Stromal cell of bone marrow (primary cell): ENCODE measurements at regions not wholly inside any gene's neighbourhood (a gene's known extent, or its start where the extent isn't known, plus 50 kb on each side); places are given as distances from the start of the nearest gene placed in this dataset.
"Not testable (repeated sequence)": the region's sequence is repeated elsewhere in the genome, so short reads cannot be mapped to it uniquely, and the experiment has no call there.

Experiments used
- DNase-seq: peaks from one replicate; pipeline ENCODE4 v3.0.0-alpha.2; 2012; ENCODE audit warnings: low read depth

GRCh38 chr13:84139561-84140158 is 257.4 kb upstream of the SLITRK1 start:
- DNase-seq = no peak

- DNase-seq = no peak
Observed at GRCh38 chr13:84137292-84137691, 255.0 kb upstream of the SLITRK1 start.

- no peak for DNase-seq
Observed at GRCh38 chr13:84136582-84136981, 254.3 kb upstream of the SLITRK1 start.

GRCh38 chr13:84132491-84132890 is 250.2 kb upstream of the SLITRK1 start:
- DNase-seq = no peak

GRCh38 chr13:84131249-84131648 is 249.0 kb upstream of the SLITRK1 start:
- DNase-seq = no peak

- no peak for DNase-seq
Observed at GRCh38 chr13:84130495-84131114, 248.3 kb upstream of the SLITRK1 start.

GRCh38 chr13:84129966-84130365 is 247.7 kb upstream of the SLITRK1 start:
- no peak for DNase-seq

GRCh38 chr13:84127597-84128128 is 245.4 kb upstream of the SLITRK1 start:
- DNase-seq = no peak

- DNase-seq = no peak
Observed at GRCh38 chr13:84126671-84127171, 244.4 kb upstream of the SLITRK1 start.

- DNase-seq = peak; percentile 22
Observed at GRCh38 chr13:84121456-84121855, 239.2 kb upstream of the SLITRK1 start.

GRCh38 chr13:84118839-84119409 is 236.7 kb upstream of the SLITRK1 start:
- DNase-seq = no peak

- no peak for DNase-seq
Observed at GRCh38 chr13:84098273-84098672, 216.0 kb upstream of the SLITRK1 start.

GRCh38 chr13:84097148-84097547 is 214.9 kb upstream of the SLITRK1 start:
- DNase-seq = no peak

- no peak for DNase-seq
Observed at GRCh38 chr13:84096216-84096615, 213.9 kb upstream of the SLITRK1 start.

- DNase-seq = no peak
Observed at GRCh38 chr13:84088996-84089395, 206.7 kb upstream of the SLITRK1 start.

- no peak for DNase-seq
Observed at GRCh38 chr13:84086847-84087162, 204.5 kb upstream of the SLITRK1 start.

- not testable (repeated sequence) for DNase-seq
Observed at GRCh38 chr13:84086098-84086846, 204.0 kb upstream of the SLITRK1 start.

GRCh38 chr13:84082462-84082861 is 200.2 kb upstream of the SLITRK1 start:
- DNase-seq = no peak

GRCh38 chr13:84080748-84081530 is 198.7 kb upstream of the SLITRK1 start:
- DNase-seq = no peak

- DNase-seq = peak; percentile 2
Observed at GRCh38 chr13:84077271-84077670, 195.0 kb upstream of the SLITRK1 start.

GRCh38 chr13:84076280-84076679 is 194.0 kb upstream of the SLITRK1 start:
- DNase-seq = no peak

- no peak for DNase-seq
Observed at GRCh38 chr13:84050536-84050935, 168.3 kb upstream of the SLITRK1 start.
